PC-3 (cell line): ENCODE measurements at regions not wholly inside any gene's neighbourhood (a gene's known extent, or its start where the extent isn't known, plus 50 kb on each side); places are given as distances from the start of the nearest gene placed in this dataset.

Experiments
- EZH2phosphoT487 ChIP-seq: fragments of 300-600 bp; sonication (generic); IDR thresholded peaks from 2 replicates; pipeline ENCODE4 v1.6.1; 2018; ENCODE audit warnings: mild to moderate bottlenecking, antibody characterized with exemption, low read length, borderline replicate concordance
- TF ChIP-seq, protein P1 (sequence below): fragments of 300-600 bp; sonication (generic); conservative IDR thresholded peaks from 2 replicates; pipeline ENCODE4 v1.5.1; 2017; ENCODE audit warnings: antibody characterized with exemption, low read depth, mild to moderate bottlenecking, low read length

GRCh38 chr4:178955614-178956013, 1513.4 kb upstream of the AGA start:
- TF ChIP-seq, protein P1, sequence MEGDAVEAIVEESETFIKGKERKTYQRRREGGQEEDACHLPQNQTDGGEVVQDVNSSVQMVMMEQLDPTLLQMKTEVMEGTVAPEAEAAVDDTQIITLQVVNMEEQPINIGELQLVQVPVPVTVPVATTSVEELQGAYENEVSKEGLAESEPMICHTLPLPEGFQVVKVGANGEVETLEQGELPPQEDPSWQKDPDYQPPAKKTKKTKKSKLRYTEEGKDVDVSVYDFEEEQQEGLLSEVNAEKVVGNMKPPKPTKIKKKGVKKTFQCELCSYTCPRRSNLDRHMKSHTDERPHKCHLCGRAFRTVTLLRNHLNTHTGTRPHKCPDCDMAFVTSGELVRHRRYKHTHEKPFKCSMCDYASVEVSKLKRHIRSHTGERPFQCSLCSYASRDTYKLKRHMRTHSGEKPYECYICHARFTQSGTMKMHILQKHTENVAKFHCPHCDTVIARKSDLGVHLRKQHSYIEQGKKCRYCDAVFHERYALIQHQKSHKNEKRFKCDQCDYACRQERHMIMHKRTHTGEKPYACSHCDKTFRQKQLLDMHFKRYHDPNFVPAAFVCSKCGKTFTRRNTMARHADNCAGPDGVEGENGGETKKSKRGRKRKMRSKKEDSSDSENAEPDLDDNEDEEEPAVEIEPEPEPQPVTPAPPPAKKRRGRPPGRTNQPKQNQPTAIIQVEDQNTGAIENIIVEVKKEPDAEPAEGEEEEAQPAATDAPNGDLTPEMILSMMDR, result no peak
- no peak for TF ChIP-seq EZH2phosphoT487
